HepG2 (cell line): ENCODE measurements at regions not wholly inside any gene's neighbourhood (a gene's known extent, or its start where the extent isn't known, plus 50 kb on each side); places are given as distances from the start of the nearest gene placed in this dataset.

Experiments used
- BRF2 ChIP-seq: sonication (generic); formaldehyde crosslinking; IDR thresholded peaks from 2 replicates; pipeline ENCODE4 v1.8.1; 2022; ENCODE audit warnings: mild to moderate bottlenecking, missing genetic modification reagents
- CBX1 ChIP-seq: IDR thresholded peaks from one replicate; pipeline ENCODE4 v1.6.1; 2016; ENCODE audit warnings: antibody characterized with exemption, low read depth
- CTCF ChIP-seq: sonication (generic); formaldehyde crosslinking; IDR thresholded peaks from 2 replicates; pipeline ENCODE4 v1.5.0; 2020; ENCODE audit warnings: mild to moderate bottlenecking, missing genetic modification reagents, moderate library complexity
- EZH2 ChIP-seq: conservative IDR thresholded peaks from 2 replicates; pipeline ENCODE4 v1.6.1; 2012; ENCODE audit warnings: mild to moderate bottlenecking, low read depth, low read length, moderate library complexity
- FOXK1 ChIP-seq: sonication (generic); formaldehyde crosslinking; IDR thresholded peaks from 2 replicates; pipeline ENCODE4 v1.4.0; 2020; ENCODE audit warnings: low read depth, missing genetic modification reagents, borderline replicate concordance
- GABPA ChIP-seq, 2 experiments: IDR thresholded peaks; 2 replicates each; pipeline ENCODE4 v1.6.1; 2011 to 2016; ENCODE audit warnings: low read depth in 2 of 2, low read length in 1 of 2, missing biosample characterization in 1 of 2, missing genetic modification characterization in 1 of 2
- KLF12 ChIP-seq: sonication (generic); formaldehyde crosslinking; IDR thresholded peaks from 2 replicates; pipeline ENCODE4 v1.4.0; 2020; ENCODE audit warnings: missing genetic modification reagents, borderline replicate concordance
- MAFG ChIP-seq: sonication (generic); formaldehyde crosslinking; IDR thresholded peaks from 2 replicates; pipeline ENCODE4 v1.5.1; 2020; ENCODE audit warnings: mild to moderate bottlenecking, missing genetic modification reagents
- MTA3 ChIP-seq: sonication (generic); formaldehyde crosslinking; IDR thresholded peaks from 2 replicates; pipeline ENCODE4 v1.4.0; 2020; ENCODE audit warnings: missing genetic modification reagents
- PATZ1 ChIP-seq: sonication (generic); formaldehyde crosslinking; IDR thresholded peaks from 2 replicates; pipeline ENCODE4 v1.4.0; 2020; ENCODE audit warnings: missing genetic modification reagents
- THAP9 ChIP-seq: sonication (generic); formaldehyde crosslinking; IDR thresholded peaks from 2 replicates; pipeline ENCODE4; 2020; ENCODE audit warnings: missing genetic modification reagents, mild to moderate bottlenecking, borderline replicate concordance
- TF ChIP-seq, protein P1 (sequence below): sonication (generic); formaldehyde crosslinking; IDR thresholded peaks from 2 replicates; pipeline ENCODE4 v1.5.0; 2020; ENCODE audit warnings: mild to moderate bottlenecking, missing genetic modification reagents, borderline replicate concordance

GRCh38 chr2:239905306-239905705 lies 119.8 kb downstream of the NDUFA10 start:
- TF ChIP-seq CTCF (no peak), KLF12 (CRISPR knock-in tag) (no peak), PATZ1 (no peak), BRF2 (CRISPR knock-in tag) (no peak), MTA3 (no peak), MAFG (no peak), EZH2 (no peak), THAP9 (CRISPR knock-in tag) (no peak), CBX1 (no peak), FOXK1 (CRISPR knock-in tag) (no peak), GABPA (IDR thresholded peaks at IDR 0.05; ENCODE audit: low read depth, low read length) (no peak), GABPA (CRISPR knock-in tag; IDR thresholded peaks at IDR 0.05; ENCODE audit: low read depth) (no peak)
- TF ChIP-seq, protein P1, sequence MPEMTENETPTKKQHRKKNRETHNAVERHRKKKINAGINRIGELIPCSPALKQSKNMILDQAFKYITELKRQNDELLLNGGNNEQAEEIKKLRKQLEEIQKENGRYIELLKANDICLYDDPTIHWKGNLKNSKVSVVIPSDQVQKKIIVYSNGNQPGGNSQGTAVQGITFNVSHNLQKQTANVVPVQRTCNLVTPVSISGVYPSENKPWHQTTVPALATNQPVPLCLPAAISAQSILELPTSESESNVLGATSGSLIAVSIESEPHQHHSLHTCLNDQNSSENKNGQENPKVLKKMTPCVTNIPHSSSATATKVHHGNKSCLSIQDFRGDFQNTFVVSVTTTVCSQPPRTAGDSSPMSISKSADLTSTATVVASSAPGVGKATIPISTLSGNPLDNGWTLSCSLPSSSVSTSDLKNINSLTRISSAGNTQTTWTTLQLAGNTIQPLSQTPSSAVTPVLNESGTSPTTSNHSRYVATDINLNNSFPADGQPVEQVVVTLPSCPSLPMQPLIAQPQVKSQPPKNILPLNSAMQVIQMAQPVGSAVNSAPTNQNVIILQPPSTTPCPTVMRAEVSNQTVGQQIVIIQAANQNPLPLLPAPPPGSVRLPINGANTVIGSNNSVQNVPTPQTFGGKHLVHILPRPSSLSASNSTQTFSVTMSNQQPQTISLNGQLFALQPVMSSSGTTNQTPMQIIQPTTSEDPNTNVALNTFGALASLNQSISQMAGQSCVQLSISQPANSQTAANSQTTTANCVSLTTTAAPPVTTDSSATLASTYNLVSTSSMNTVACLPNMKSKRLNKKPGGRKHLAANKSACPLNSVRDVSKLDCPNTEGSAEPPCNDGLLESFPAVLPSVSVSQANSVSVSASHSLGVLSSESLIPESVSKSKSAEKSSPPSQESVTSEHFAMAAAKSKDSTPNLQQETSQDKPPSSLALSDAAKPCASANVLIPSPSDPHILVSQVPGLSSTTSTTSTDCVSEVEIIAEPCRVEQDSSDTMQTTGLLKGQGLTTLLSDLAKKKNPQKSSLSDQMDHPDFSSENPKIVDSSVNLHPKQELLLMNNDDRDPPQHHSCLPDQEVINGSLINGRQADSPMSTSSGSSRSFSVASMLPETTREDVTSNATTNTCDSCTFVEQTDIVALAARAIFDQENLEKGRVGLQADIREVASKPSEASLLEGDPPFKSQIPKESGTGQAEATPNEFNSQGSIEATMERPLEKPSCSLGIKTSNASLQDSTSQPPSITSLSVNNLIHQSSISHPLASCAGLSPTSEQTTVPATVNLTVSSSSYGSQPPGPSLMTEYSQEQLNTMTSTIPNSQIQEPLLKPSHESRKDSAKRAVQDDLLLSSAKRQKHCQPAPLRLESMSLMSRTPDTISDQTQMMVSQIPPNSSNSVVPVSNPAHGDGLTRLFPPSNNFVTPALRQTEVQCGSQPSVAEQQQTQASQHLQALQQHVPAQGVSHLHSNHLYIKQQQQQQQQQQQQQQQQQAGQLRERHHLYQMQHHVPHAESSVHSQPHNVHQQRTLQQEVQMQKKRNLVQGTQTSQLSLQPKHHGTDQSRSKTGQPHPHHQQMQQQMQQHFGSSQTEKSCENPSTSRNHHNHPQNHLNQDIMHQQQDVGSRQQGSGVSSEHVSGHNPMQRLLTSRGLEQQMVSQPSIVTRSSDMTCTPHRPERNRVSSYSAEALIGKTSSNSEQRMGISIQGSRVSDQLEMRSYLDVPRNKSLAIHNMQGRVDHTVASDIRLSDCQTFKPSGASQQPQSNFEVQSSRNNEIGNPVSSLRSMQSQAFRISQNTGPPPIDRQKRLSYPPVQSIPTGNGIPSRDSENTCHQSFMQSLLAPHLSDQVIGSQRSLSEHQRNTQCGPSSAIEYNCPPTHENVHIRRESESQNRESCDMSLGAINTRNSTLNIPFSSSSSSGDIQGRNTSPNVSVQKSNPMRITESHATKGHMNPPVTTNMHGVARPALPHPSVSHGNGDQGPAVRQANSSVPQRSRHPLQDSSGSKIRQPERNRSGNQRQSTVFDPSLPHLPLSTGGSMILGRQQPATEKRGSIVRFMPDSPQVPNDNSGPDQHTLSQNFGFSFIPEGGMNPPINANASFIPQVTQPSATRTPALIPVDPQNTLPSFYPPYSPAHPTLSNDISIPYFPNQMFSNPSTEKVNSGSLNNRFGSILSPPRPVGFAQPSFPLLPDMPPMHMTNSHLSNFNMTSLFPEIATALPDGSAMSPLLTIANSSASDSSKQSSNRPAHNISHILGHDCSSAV (CRISPR knock-in tag) = no peak
